GM18499 (cell line): ENCODE measurements at regions not wholly inside any gene's neighbourhood (a gene's known extent, or its start where the extent isn't known, plus 50 kb on each side); places are given as distances from the start of the nearest gene placed in this dataset.

Source experiments
- ATAC-seq: cut with Tn5 transposase; IDR thresholded peaks from one replicate; pipeline ENCODE4 v1.9.1; 2021; ENCODE audit warnings: moderate number of reproducible peaks; ENCODE audit not compliant: insufficient read depth, unreplicated experiment

DNA sequence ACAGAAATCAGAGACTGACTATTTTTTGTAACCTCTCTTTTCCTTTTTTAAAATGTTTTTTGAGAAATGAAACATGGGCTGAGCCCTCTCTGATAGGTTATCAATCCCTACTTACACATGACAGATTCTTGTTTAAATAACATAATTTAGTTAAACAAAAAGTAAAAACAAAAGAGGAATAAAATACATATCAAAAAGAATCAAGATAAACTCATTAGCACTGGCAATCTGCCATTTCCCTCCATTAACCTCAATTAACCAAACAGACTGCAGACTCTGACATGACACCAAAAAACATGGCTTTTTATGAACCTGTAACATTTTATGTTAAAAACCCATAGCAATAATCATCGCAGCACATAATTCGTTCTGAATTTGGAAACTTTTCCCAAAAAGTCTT lies 284.4 kb upstream of the MTNR1B start:
- ATAC-seq: no peak

GRCh38 chr11:92687724-92688123 lies 281.7 kb upstream of the MTNR1B start:
- ATAC-seq: no peak

DNA sequence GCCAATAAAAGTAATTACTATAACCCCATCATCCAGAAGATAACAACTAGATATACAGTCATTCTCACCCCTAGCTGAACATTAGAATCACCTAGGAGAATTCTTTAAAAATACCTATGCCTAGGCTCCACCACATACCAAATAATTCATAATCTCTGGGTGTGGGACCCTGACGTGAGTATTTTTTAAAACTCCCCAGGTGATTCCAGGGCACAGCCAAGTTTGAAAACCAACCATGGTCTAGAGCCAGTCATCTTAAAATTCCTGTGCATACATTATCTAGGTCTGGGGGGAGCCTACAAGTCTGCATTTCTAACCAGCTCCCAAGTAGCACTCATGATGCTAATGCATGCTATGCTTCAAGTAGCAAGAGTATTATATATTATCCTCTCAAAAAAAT lies 281.0 kb upstream of the MTNR1B start:
- ATAC-seq: no peak

GRCh38 chr11:92692826-92693546 lies 276.5 kb upstream of the MTNR1B start:
- ATAC-seq: no peak

- ATAC-seq: no peak
These were observed 273.4 kb upstream of the MTNR1B start for GRCh38 chr11:92696076-92696475.

DNA sequence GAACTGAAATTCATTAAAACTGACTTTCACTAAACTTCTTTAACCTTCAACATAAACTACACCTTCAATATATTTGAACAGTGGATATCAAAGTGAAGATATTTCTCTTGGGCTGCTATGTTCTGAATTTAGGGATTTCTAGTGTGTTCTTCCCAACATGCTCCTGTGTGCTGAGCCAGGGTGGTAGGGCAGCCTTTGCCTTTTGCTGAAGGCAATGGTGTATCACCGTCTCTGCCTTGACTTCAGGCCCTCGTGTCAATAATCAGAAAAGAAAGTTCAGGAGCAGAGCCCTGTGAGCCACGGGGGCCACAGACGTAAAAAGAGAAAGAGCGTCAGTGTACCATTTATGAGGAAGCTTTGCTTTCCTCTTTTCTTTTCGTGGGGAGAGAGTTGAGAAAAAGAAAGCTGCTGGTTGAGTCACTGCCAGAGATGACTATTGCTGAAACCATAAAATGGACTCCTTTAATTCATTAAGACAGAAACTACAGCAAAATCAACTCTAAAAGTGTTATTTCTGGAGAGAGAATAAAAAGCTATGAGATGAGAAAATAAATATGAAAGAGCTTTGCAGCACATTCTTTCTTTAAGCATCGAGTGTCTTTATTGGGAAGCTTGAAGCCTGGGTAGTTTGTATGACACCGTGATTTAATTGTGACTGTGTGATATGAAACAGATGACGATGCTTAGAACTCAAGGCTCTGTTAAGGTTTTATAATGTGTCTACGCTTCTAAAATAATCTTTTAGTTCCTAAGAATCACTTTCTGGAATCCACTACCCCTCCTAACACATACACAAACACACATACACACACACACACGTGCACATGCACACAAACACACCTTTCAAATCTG lies 271.8 kb upstream of the MTNR1B start:
- no peak for ATAC-seq

- no peak for ATAC-seq
These were observed 270.7 kb upstream of the MTNR1B start for GRCh38 chr11:92698742-92699141.

DNA sequence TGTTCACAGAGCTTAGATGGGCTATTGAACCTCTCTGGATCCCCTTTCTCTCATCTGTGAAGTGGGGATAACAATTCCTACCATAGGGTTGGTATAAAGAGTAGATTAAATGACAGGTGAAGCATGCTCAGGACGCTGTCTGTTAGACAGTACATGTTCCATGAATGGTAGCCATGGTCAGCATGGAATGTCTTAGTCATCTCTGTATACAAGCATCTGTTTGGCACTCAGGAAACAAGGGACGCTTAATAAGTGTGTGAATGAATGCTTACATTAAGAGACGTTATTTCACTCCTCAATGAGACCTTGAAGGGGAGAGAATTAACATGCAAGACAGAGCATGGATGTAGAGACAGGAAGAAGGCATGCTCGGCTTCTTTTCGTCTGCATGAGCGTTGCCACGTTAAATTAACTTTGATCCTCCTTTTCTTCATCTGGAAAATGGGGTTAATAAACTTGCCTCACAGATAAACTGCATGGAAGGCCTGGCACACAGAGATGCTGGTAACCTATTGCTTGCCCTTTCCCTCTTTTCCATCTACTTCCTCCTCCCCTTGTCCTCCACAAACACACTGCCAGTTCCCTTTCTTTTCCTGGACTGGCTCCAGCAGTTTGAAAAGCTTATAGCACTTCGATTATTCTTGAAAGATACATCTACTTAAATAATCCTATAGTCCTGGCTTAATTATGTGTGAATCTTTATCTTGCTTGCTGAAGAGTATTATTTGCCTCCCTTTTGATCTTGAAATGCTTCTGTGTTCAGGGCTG lies 267.2 kb upstream of the MTNR1B start:
- no peak for ATAC-seq

GRCh38 chr11:92702805-92703448 lies 266.5 kb upstream of the MTNR1B start:
- ATAC-seq: no peak

DNA sequence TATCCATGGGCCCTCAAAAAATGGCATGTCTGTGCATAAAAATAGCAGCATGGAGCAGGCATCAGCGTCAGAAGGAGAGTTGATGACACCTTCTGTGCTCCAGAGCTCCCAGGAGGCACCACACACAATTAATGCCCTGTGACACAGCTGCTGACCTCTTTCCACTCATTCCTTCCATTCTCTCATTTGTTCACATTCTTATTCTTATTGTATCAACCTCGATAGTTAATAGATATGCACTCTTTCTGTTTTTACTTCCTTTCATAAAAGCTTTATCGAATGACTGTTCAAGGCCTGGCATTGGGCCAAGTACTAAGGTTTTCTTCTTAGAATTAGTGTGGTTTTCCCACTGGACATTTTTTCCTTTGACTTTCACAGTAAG lies 266.0 kb upstream of the MTNR1B start:
- ATAC-seq: no peak

DNA sequence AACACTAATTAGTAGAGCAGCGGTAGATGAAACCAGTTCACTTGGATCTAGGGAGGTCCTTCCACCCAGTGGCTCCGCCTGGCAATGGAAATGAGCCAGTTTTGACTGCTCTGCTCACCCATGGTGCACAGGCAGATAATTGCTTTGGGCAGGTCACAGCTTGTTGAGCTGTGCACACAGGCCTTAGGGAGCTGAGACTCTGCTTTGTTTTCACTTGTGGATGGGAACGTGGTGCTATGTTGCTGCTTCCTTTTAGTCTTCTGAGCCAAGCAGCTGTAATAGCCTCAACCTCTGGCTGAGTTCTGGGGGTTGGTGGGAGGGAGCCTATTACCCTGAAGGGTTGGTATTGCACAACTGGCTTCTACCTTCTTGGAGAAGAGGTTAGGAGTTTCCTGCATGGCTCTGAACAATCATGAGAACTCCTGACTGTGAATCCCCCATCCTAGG lies 262.3 kb upstream of the MTNR1B start:
- no peak for ATAC-seq

DNA sequence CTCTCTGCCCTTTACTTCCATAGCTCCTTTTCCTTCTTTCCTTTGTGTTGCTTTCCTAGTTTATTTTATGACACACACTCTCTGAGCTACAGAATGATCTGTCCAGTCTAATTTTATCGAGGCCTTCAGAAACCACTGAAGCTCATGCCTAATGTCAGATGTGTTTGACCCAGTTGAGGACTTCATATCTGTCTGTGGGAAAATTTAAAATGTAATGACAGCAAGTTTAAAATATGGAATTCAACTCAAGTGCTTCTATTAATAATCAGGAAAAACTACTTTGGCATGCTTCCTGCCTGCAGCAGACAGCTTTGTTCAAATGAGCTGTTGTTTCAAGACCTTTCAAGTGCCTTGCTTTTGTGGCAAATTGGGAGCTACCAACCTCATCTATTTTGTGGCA lies 261.8 kb upstream of the MTNR1B start:
- ATAC-seq: no peak

DNA sequence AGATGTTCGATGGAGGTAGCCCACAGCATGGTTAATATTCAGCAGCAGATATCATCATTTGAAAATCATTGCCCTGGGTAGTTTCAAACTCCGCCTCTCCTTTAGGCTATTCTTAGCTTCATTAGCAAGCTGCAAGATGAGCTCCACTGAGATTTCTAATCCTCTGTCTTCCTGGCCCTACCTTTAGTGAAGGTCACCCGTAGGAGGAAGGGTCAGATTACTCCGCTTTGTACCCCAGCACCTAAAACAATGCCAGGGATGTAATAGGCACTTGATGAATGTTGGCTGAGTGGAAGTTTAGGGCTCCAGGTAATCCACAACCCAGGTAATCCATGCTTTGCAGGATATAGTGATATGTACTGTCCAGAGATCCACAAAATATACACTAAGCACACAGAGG lies 260.1 kb upstream of the MTNR1B start:
- no peak for ATAC-seq

- ATAC-seq: no peak
These were observed 257.5 kb upstream of the MTNR1B start for GRCh38 chr11:92711926-92712325.

- no peak for ATAC-seq
These were observed 255.3 kb upstream of the MTNR1B start for GRCh38 chr11:92714111-92714510.

- ATAC-seq: no peak
These were observed 252.2 kb upstream of the MTNR1B start for GRCh38 chr11:92717240-92717639.

DNA sequence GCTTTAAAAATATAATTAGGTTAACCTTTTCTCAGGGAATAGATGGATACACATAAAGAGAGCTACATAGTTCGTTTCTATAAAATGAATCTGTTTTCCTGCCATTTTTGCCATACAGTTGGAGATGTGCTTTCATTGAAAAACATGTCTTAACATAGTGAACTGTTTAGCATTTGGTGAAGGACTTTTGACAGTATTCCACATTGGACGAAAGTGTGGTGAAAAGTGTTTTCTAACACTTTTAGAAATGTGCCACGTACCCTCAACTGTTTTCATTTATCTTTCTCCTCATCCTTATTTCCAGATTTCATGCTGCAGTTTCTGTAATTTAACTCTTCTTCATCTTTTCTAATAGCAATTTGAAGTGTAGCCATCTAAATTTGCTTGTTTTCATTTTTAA lies 249.1 kb upstream of the MTNR1B start:
- ATAC-seq: no peak

GRCh38 chr11:92725352-92725751 lies 244.1 kb upstream of the MTNR1B start:
- ATAC-seq: no peak

DNA sequence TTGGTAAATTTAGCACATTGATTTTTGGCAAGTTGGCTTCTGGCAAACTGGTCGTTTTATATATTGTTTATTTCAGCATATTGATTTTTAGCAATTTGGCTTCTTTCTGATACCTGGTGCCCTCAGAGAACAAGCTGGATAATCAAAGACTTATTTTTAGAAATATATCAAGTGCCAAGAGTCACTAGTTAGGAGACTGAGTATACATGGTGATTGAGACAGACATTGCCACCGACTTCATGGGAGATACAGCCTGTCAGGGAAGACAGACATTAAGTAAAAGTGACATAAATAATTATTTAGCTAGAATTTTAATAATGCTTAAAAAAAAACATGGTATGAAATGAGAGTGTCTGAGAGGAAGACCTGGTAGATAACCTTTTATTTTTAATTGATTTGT lies 242.3 kb upstream of the MTNR1B start:
- ATAC-seq: no peak

DNA sequence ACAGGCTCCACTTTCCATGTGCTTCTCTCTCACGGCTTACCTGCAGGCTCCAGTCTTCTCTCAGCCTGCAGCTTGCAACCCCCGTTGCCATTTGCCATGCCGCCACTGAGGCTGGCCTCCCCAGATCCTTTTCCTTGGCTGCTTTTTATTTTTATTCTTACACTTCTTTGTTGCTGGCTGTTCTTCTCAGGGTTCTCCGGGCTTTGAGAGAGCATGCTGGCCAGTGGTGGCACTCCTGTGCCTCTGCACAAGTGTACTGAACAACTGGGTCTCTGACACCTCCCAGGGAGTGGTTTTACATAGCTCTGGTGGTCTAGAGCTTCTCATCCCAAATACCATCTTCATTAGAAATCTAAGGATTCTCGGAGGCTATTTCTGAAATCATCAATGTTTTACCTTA lies 241.7 kb upstream of the MTNR1B start:
- no peak for ATAC-seq

DNA sequence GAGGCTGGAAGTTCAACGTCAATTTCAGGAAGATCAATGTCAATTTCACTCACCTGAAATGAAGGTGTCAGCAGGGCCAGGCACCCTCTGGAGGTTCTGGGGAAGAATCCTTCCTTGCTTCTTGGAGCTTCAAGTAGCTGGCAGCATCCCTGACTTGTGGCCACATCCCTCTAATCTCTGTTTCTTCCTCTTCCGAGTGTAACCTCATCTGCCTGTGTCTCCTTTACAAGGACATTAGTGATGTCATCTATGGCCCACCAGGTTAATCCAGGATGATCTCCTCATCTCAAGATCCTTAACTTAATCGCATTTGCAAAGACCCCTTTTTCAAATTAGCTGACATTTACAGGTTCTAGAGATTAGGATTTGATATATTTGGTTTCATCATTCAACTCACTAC lies 240.8 kb upstream of the MTNR1B start:
- no peak for ATAC-seq
